ENCODE measurements at regions not wholly inside any gene's neighbourhood (a gene's known extent, or its start where the extent isn't known, plus 50 kb on each side); places are given as distances from the start of the nearest gene placed in this dataset.

GRCh38 chr17:55898195-55898594 lies 147.3 kb downstream of the PCTP start:
- in situ Hi-C loops (cut with HindIII; ENCODE audit: low sequenced_read_pairs) = no loop called here
- no peak for DNase-seq (ENCODE audit: low read depth)
- no peak for TF ChIP-seq CTCF (IDR thresholded peaks at IDR 0.05; ENCODE audit: low read depth, low read length, missing control alignments)
- no peak overlapping the region for H3K4me3 ChIP-seq (ENCODE audit: low read depth, low read length)

GRCh38 chr17:55900188-55900587 lies 149.3 kb downstream of the PCTP start:
- TF ChIP-seq CTCF (IDR thresholded peaks at IDR 0.05; ENCODE audit: low read depth, low read length, missing control alignments) = no peak
- no peak overlapping the region for H3K4me3 ChIP-seq (ENCODE audit: low read depth, low read length)
- in situ Hi-C loops (cut with HindIII; ENCODE audit: low sequenced_read_pairs) = no loop called here
- DNase-seq (ENCODE audit: low read depth) = no peak

GRCh38 chr17:55903028-55903690 lies 152.3 kb downstream of the PCTP start:
- in situ Hi-C loops (cut with HindIII; ENCODE audit: low sequenced_read_pairs) = no loop called here
- no peak for TF ChIP-seq CTCF (IDR thresholded peaks at IDR 0.05; ENCODE audit: low read depth, low read length, missing control alignments)
- no peak for DNase-seq (ENCODE audit: low read depth)
- H3K4me3 ChIP-seq (ENCODE audit: low read depth, low read length) = no peak overlapping the region

GRCh38 chr17:55909776-55910175 lies 158.9 kb downstream of the PCTP start:
- DNase-seq (ENCODE audit: low read depth) = no peak
- in situ Hi-C loops (cut with HindIII; ENCODE audit: low sequenced_read_pairs) = no loop called here
- TF ChIP-seq CTCF (IDR thresholded peaks at IDR 0.05; ENCODE audit: low read depth, low read length, missing control alignments) = no peak
- H3K4me3 ChIP-seq (ENCODE audit: low read depth, low read length) = no peak overlapping the region

GRCh38 chr17:55911186-55911585 lies 160.3 kb downstream of the PCTP start:
- no peak for DNase-seq (ENCODE audit: low read depth)
- no peak for TF ChIP-seq CTCF (IDR thresholded peaks at IDR 0.05; ENCODE audit: low read depth, low read length, missing control alignments)
- H3K4me3 ChIP-seq (ENCODE audit: low read depth, low read length) = no peak overlapping the region
- in situ Hi-C loops (cut with HindIII; ENCODE audit: low sequenced_read_pairs) = no loop called here

GRCh38 chr17:55925440-55925839 lies 174.6 kb downstream of the PCTP start:
- no peak for DNase-seq (ENCODE audit: low read depth)
- TF ChIP-seq CTCF (IDR thresholded peaks at IDR 0.05; ENCODE audit: low read depth, low read length, missing control alignments) = no peak
- no peak overlapping the region for H3K4me3 ChIP-seq (ENCODE audit: low read depth, low read length)
- in situ Hi-C loops (cut with HindIII; ENCODE audit: low sequenced_read_pairs) = no loop called here
